ENCODE measurements at regions not wholly inside any gene's neighbourhood (a gene's known extent, or its start where the extent isn't known, plus 50 kb on each side); places are given as distances from the start of the nearest gene placed in this dataset.
A peak's percentile ranks its signal among the peaks of the same experiment; 100 is the strongest.
"Not testable (repeated sequence)": the region's sequence is repeated elsewhere in the genome, so short reads cannot be mapped to it uniquely, and the experiment has no call there.

DNA sequence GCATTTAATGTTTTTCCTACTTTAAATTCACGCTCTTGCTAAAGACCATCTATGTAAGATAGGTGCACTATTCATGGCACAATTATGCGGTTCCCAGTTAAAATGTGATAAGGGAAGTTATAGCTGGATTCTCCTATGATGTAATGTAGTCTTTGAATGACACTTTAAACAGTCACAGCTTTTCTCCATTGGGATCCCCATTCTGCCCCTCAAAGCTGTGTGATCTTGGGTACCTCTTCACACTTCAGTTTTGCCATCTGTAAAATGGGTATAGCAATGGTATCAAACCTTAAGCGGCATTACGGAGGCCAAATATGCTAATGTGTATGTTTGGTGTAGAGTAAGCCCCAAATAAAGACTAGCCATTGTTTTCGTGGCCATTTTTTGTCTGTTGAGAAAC is 64.7 kb upstream of the ZNF217 start:
- no peak for ATAC-seq

DNA sequence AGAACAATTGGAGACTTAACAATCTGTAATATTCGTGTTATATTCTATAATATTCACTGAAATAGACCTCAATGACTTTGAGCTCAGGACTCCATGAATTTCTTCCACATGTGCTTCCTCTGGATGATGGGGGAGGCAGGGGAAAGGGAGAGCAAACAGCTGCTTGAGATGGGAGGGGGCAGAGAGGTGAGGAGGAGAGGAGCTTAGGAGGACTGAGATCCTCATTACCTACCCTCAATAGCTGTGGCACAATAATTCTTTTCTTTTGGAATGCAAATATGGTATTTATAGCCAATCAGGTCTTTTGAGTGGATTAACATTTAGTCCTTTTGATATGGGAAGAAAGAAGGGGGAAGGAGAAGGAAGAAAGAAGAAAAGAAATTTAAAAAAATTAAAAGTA is 64.1 kb upstream of the ZNF217 start:
- no peak for ATAC-seq

DNA sequence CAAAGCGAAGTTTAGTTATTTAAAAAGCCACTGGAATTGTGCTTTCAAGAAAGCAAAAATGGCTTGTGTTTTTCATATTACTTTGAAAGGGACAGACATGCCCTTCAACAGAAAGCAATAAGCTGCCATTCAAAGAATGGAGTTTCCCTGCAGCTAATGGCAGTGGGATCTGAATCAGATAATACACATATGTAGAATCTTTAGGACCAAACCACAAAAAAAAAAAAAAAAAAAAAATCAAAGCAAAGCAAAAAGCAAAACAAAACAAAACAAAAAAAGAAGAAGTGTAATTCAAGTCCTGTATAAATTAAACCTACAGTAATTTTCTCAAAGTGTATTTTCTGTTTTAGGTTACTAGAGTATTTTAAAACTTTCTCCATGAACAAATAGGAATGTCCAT is 63.6 kb upstream of the ZNF217 start:
- ATAC-seq: no peak

DNA sequence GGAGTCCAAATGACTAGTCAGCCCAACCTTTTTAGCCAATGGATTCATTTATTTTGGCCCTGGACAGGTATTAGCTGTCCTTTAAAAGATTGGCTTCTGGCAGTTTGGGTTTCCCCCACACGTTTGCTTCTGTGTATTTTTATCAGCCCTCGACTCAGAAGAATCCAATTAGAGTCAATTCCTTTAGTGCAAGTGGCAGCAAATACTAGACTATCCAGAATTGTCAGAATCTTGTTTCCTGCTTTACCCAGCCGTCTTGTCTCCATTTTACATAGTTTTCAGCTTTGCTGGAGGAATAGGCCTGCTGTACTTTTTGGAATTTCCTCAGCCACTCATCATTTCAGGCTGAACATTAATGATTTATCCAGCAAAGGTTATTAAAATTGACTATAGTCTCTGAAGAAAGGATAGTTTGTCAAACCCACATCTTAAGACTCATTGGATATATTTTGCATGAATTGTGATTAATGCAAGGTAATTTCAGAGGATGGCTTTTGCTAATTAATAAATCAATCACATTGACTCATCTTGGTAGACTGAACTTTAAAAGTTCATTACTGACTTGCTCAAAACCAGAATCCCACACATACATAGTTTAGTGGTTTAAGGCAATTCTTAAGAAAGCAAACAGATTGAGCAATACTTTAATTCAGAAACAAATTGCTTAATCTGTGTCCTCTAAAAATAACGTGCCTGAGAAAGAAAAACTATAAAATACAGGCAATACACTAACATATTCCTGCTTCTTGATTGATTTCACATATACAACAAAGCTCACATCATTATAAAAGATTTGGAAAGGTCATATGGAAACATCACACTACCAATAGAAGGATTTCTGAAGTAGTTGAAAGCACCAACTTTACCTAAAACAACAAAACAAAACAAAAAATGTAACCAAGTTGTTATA is 62.9 kb upstream of the ZNF217 start:
- peak; percentile 68 for ATAC-seq

DNA sequence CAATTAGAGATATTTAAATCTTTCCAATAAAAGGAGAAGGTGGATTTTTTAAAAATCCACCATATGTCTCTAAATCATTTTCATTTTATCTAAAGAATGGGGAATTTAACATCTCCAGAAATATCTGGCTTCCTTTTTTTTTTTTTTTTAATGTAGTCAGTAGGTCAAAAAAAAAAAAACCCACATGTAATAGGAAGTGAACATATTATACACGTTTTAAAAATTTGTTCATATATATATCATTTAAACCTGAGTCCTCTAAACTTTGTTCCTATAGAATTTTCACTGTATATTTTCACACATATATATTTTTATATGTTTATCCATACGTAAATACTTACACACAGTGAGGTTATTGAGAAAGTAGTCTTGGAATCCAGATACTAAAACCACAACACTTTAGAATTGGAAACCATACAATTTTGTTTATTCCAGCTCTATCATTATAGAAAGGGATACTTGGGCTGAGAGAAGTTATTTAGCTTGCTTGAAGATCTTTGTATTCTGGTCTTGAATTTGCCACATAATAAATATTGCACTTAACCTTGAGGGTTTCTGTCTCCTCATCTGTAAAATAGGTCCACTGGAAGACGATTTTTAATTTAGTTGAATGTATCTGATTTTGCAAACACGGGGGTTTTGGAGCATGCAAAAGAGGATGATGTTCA is 62.1 kb upstream of the ZNF217 start:
- no peak for ATAC-seq

DNA sequence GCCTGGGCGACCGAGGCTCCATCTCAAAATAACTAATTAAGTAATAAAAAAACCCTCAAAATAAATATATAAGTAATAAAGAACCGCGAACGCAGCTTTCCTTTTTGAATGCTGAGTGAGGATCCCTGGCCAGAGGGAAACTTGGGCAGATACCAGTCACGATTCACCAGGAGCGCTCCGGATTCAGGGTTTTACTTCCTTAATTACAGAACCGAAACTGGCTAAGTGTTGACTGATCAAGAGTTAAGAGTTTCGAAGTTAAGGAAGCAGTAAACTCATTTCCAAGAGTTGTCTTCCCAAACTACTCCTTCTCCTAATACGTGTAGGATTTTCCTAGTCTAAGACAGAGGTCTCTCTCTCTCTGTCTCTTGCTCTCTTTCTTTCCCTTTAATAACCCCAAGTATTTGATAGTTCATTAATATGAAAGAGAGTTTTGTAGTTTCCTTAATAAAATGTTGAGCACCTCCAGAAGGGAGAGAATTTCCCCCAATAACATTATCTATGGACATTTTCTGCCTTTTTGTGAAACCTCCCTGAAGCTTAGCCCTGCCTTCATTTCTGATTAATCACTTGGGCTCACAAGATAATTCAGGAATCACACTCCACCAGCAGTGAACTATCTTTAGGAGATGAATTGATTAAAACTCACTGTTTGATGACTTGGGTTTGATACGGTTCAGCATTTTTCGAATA is 61.4 kb upstream of the ZNF217 start:
- no peak for ATAC-seq

DNA sequence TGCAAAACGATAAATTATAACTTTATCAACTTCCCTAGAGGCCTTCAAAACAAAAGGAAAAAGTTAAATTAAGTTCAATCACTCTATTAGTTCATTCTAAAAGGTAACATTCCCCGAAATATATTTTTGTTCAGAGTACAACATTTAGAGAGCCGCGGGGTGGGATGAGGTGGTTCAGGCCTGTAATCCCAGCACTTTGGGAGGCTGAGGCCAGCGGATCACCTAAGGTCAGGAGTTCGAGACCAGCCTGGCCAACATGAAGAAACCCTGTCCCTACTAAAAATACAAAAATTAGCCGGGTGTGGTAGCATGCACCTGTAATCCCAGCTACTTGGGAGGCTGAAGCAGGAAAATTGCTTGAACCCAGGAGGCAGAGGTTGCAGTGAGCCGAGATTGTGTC is 60.9 kb upstream of the ZNF217 start:
- not testable (repeated sequence) for ATAC-seq

DNA sequence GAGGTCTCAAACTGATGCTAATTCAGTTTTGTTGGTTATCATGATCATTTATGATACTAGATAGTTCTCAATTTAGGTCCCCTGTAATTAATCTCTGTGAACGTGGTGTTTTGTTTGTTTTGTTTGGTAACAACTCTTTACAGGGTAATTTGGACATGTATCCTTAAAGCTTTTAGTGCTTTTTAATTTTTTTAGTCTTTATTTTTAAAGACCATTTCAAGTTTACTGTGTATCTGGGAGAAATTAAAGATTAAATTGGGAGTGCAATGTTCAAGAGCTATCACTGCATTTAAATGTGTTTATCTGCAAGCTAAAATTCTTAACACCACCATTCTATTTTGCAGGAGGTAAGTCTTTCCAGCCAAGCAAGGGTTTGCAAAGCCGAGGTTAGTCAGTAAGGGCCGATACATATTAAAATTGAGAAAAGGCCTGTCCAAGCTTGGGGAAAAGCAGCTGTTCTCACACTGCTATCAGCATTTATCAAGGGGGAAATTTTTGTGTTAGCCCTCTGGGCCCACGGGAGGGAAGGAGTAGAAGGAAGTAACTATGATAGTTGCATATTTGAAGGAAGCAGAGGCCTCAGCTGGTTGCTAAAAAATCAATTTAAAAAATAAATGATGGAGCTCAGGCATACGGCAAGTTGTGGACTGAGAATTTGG is 59.3 kb upstream of the ZNF217 start:
- no peak for ATAC-seq

DNA sequence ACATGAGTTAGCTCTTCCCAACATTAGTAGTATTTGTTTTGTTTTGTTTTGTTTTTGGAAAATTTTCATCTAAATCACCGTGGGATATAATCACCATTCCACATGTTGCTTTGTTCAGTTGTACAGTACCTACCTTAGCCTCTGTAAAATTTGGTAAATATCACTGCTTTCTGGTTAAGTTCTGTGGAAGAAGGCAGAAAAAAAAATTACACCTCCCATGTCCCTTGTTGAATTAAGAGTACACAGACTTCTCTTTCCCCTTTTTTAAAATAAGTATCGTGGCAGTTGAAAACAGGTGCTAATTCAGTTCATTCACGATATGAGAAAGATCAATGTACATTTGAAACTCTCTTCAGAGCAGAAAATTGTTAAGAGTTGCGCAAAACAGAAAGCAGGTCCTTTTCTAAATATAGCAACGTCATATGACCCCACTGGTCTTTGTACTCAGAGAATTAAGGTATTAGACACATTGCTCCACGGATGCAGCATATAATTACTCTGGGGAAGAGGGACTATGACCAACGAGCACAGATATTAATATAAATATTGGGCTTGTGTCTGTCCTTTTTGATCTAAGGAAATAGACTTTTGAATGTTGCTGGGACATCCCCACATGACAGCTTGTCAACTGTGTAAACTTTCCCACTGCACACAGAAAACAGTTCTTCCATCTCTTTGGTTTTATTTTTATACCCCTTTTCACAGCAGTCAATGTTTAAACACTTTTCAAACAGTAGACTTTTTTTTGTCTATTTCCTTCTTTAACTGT is 58.6 kb upstream of the ZNF217 start:
- ATAC-seq: peak; percentile 53 to 62

DNA sequence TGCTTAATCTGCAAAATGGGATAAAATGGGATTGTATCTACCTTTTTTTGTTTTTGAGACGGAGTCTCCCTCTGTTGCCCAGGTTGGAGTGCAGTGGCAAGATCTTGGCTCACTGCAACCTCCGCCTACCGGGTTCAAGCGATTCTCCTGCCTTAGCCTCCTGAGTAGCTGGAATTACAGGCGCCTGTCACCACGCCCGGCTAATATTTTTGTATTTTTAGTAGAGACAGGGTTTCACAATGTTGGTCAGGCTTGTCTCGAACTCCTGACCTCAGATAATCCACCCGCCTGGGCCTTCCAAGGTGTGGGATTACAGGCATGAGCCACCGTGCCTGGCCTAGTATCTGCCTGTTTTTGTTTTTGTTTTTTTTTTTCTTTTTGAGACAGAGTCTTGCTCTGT is 55.9 kb upstream of the ZNF217 start:
- ATAC-seq: not testable (repeated sequence)

DNA sequence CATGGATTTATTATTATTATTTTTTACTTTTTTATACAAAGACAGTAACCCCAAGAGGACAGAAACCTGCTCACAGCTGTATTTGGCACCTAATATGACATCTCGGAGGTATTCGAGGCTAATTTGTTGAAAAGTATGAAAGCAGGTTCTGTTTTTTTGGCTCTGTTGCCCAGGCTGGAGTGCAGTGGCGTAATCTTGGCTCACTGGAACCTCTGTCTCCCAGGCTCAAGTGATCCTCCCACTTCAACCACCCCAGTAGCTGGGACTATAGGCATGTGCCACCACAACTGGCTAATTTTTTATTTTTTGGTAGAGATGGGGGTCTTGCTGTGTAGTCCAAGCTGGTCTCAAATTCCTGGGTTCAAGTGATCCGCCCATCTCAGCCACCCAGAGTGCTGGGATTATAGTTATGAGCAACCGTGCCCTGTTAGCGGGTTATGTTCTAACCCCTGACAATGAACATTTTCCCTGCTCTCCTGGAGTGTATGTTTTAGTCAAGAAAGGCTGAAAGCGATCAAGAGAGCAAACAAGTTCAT is 53.7 kb upstream of the ZNF217 start:
- ATAC-seq: no peak

DNA sequence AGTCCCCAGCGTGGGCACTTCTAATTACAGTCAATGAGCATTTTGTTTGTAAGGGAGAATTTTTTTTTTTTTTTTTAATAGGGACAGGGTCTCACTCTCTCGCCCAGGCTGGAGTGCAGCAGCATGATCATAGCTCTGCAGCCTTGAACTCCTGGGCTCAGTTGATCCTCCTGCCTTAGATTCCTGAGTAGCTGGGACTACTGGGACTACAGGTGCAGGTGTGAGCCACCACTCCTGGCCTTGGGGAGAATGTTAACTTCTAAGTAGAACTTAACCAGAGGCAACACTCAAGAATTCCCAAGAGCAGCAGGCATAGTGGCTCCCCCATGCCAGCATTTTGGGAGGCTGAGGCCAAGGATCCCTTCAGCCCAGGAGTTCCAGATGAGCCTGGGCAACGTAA is 52.9 kb upstream of the ZNF217 start:
- ATAC-seq: no peak

DNA sequence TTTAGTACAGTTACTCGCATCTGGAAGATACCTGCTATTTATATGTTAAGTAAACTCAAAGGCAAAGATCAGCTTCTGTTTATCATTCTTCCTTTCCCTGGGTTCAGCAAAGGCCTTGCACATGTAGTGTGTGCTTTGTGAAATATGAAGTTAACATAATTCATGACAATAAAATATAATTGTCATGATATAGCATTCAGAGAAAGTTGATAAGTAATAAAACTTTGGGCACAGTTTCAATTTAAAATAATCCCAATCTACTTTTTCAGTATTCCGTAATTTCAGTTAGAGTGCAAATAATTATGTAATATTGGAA is 51.9 kb upstream of the ZNF217 start:
- ATAC-seq: no peak

DNA sequence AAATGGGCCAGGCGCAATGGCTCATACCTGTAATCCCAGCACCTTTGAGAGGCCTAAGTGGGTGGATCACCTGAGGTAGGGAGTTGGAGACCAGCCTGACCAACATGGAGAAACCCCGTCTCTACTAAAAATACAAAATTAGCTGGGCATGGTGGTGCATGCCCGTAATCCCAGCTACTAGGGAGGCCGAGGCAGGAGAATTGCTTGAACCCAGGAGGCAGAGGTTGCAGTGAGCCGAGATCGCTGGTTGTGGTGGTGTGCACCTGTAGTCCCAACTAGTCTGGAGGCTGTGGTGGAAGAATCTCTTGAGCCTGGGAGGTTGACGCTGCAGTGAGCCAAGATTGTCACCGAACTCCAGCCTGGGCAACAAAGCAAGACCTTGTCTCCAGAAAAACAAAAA is 50.5 kb upstream of the ZNF217 start:
- not testable (repeated sequence) for ATAC-seq

All from activated CD4-positive, CD25-positive, alpha-beta regulatory T cell treated with anti-CD3 and anti-CD28 coated beads, Interleukin-2, amount 50 U/mL, for 24 hours (primary cell).